ENCODE measurements at regions not wholly inside any gene's neighbourhood (a gene's known extent, or its start where the extent isn't known, plus 50 kb on each side); places are given as distances from the start of the nearest gene placed in this dataset.

DNA sequence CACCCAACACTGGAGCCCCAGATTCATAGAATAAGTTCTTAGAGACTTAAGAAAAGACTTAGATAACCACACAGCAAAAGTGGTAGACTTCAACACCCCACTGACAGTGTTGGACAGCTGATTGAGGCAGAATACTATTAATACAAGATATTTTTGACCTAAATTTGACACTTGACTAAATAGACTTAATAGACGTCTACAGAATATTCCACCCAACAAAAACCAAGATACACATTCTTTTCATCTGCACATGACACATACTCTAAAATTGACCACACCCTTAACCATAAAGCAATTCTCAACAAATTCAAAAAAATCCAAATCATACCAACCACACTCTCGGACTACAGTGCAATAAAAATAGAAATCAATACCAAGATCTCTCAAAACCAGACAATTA is 179.8 kb upstream of the TPM1 start:
- dilution Hi-C loops (cut with MboI; ENCODE audit: extremely low pct_ligation_motif_present, low sequenced_read_pairs): loop anchor here (10.0 kb wide), 1 partner anchor 62 kb away; no protein-coding TSS in a partner anchor
- DNase-seq (ENCODE audit: low read depth, low spot score) (no peak), FAIRE-seq (no peak)
- Histone ChIP-seq H3K36me3 (ENCODE audit: control insufficient read depth in 2 of 2, extremely low read depth in 1 of 2, insufficient read depth in 2 of 2, low read length in 2 of 2) (no peaks in the 10 kb centered on the region), H3K4me3 (ENCODE audit: control insufficient read depth in 2 of 3, extremely low read depth in 1 of 3, insufficient read depth in 2 of 3, low read depth in 1 of 3, low read length in 3 of 3) (no peak overlapping the region), H4K20me1 (ENCODE audit: control insufficient read depth, extremely low read depth, insufficient read depth, low read length) (no peaks in the 10 kb centered on the region), H3K9ac (ENCODE audit: control insufficient read depth, extremely low read depth, insufficient read depth, low read length) (no peak overlapping the region), H2AFZ (ENCODE audit: control insufficient read depth, low read length) (no peak overlapping the region), H3K9me1 (ENCODE audit: control insufficient read depth, extremely low read depth, insufficient read depth, low read length) (no peaks in the 10 kb centered on the region), H3K4me1 (ENCODE audit: control insufficient read depth, extremely low read depth, insufficient read depth, low read length) (peaks cover 10% of the 10 kb centered on the region), H3K9me3 (ENCODE audit: control insufficient read depth, low read depth, low read length) (no peaks in the 10 kb centered on the region), H3K27ac (ENCODE audit: control insufficient read depth, insufficient read depth, low read length) (no peak overlapping the region), H3K4me2 (ENCODE audit: control insufficient read depth, extremely low read depth, insufficient read depth, low read depth, low read length) (no peak overlapping the region), H3K27me3 (ENCODE audit: control insufficient read depth, extremely low read depth, insufficient read depth, low read length) (no peaks in the 10 kb centered on the region), H3K79me2 (ENCODE audit: control insufficient read depth, insufficient read depth, low read length) (no peaks in the 10 kb centered on the region)
- TF ChIP-seq, protein P1, sequence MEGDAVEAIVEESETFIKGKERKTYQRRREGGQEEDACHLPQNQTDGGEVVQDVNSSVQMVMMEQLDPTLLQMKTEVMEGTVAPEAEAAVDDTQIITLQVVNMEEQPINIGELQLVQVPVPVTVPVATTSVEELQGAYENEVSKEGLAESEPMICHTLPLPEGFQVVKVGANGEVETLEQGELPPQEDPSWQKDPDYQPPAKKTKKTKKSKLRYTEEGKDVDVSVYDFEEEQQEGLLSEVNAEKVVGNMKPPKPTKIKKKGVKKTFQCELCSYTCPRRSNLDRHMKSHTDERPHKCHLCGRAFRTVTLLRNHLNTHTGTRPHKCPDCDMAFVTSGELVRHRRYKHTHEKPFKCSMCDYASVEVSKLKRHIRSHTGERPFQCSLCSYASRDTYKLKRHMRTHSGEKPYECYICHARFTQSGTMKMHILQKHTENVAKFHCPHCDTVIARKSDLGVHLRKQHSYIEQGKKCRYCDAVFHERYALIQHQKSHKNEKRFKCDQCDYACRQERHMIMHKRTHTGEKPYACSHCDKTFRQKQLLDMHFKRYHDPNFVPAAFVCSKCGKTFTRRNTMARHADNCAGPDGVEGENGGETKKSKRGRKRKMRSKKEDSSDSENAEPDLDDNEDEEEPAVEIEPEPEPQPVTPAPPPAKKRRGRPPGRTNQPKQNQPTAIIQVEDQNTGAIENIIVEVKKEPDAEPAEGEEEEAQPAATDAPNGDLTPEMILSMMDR (optimal IDR thresholded peaks at IDR 0.05 in 1 of 3, IDR thresholded peaks at IDR 0.05 in 1 of 3, conservative IDR thresholded peaks at IDR 0.05 in 1 of 3; ENCODE audit: extremely low read depth in 1 of 3, insufficient read depth in 2 of 3, low read length in 3 of 3): no peak
- TF ChIP-seq EZH2 (IDR thresholded peaks at IDR 0.05; ENCODE audit: low read length): no peak

DNA sequence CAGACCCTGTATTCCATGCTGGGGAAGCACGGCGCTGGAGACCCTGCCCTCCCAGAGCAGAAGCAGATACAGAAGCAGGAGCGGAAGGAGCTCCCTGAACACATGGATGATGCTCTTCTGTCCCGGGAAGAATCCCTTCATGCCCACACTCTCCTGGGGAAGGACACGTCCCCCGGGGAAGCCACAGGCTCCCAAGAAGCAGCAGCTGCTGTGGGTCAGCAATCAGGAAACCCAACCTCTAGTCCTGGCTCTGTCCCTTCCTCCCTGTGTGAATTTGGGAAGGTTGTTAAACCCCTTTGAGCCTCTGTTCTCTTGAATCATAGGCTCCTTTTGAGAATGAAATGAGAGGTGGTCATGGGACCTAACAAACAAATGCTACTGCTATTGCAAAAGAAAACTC is 176.2 kb upstream of the TPM1 start:
- TF ChIP-seq, protein P1 (optimal IDR thresholded peaks at IDR 0.05 in 1 of 3, IDR thresholded peaks at IDR 0.05 in 1 of 3, conservative IDR thresholded peaks at IDR 0.05 in 1 of 3; ENCODE audit: extremely low read depth in 1 of 3, insufficient read depth in 2 of 3, low read length in 3 of 3): no peak
- TF ChIP-seq EZH2 (IDR thresholded peaks at IDR 0.05; ENCODE audit: low read length): no peak
- DNase-seq (ENCODE audit: low read depth, low spot score) (no peak), FAIRE-seq (no peak)
- Histone ChIP-seq H4K20me1 (ENCODE audit: control insufficient read depth, extremely low read depth, insufficient read depth, low read length) (no peaks in the 10 kb centered on the region), H3K36me3 (ENCODE audit: control insufficient read depth in 2 of 2, extremely low read depth in 1 of 2, insufficient read depth in 2 of 2, low read length in 2 of 2) (no peaks in the 10 kb centered on the region), H2AFZ (ENCODE audit: control insufficient read depth, low read length) (no peak overlapping the region), H3K79me2 (ENCODE audit: control insufficient read depth, insufficient read depth, low read length) (no peaks in the 10 kb centered on the region), H3K4me1 (ENCODE audit: control insufficient read depth, extremely low read depth, insufficient read depth, low read length) (no peaks in the 10 kb centered on the region), H3K27me3 (ENCODE audit: control insufficient read depth, extremely low read depth, insufficient read depth, low read length) (no peaks in the 10 kb centered on the region), H3K27ac (ENCODE audit: control insufficient read depth, insufficient read depth, low read length) (no peak overlapping the region), H3K9me1 (ENCODE audit: control insufficient read depth, extremely low read depth, insufficient read depth, low read length) (no peaks in the 10 kb centered on the region), H3K9me3 (ENCODE audit: control insufficient read depth, low read depth, low read length) (no peaks in the 10 kb centered on the region), H3K4me2 (ENCODE audit: control insufficient read depth, extremely low read depth, insufficient read depth, low read depth, low read length) (no peak overlapping the region), H3K9ac (ENCODE audit: control insufficient read depth, extremely low read depth, insufficient read depth, low read length) (no peak overlapping the region), H3K4me3 (ENCODE audit: control insufficient read depth in 2 of 3, extremely low read depth in 1 of 3, insufficient read depth in 2 of 3, low read depth in 1 of 3, low read length in 3 of 3) (no peak overlapping the region)
- dilution Hi-C loops (cut with MboI; ENCODE audit: extremely low pct_ligation_motif_present, low sequenced_read_pairs): loop anchor here (10.0 kb wide), 1 partner anchor 58 kb away; no protein-coding TSS in a partner anchor

Measured in keratinocyte (primary cell).